CD8-positive, alpha-beta memory T cell (primary cell): ENCODE measurements at regions not wholly inside any gene's neighbourhood (a gene's known extent, or its start where the extent isn't known, plus 50 kb on each side); places are given as distances from the start of the nearest gene placed in this dataset.

Source experiments
- CTCF ChIA-PET: fragments of 350-600 bp; sonication (Branson Sonifier 250); formaldehyde crosslinking; loops from one replicate; lab custom pipeline; 2021; ENCODE audit warnings: antibody characterized with exemption; lab: Charles Lee
- POLR2A ChIA-PET: fragments of 350-600 bp; sonication (Branson Sonifier 250); formaldehyde crosslinking; loops from one replicate; lab custom pipeline; 2021; ENCODE audit warnings: antibody characterized with exemption; lab: Charles Lee
- DNase-seq, 5 donors: peaks; one replicate each; pipeline versions ENCODE4 v3.0.0 to v3.0.0-alpha.2; 2020 to 2022; ENCODE audit warnings: mixed read lengths in 1 of 5
- H3K27ac ChIP-seq: one replicate; pipeline ENCODE4 v1.7.0; 2013; ENCODE audit warnings: low read depth, mild to moderate bottlenecking, low read length, moderate library complexity
- H3K27me3 ChIP-seq: 2 replicates; pipeline ENCODE4 v1.7.0; 2013; ENCODE audit warnings: low read length, mild to moderate bottlenecking; ENCODE audit not compliant: insufficient read depth, poor library complexity, severe bottlenecking
- H3K36me3 ChIP-seq: 2 replicates; pipeline ENCODE4 v1.7.0; 2013; ENCODE audit warnings: mild to moderate bottlenecking, low read length, moderate library complexity; ENCODE audit not compliant: insufficient read depth
- H3K4me1 ChIP-seq: 2 replicates; pipeline ENCODE4 v1.7.0; 2013; ENCODE audit warnings: mild to moderate bottlenecking, low read length, moderate library complexity; ENCODE audit not compliant: insufficient read depth
- H3K4me3 ChIP-seq: 2 replicates; pipeline ENCODE4 v1.7.0; 2013; ENCODE audit warnings: mild to moderate bottlenecking, low read length
- H3K9me3 ChIP-seq: 2 replicates; pipeline ENCODE4 v1.7.0; 2013; ENCODE audit warnings: mild to moderate bottlenecking, low read length
- H3K27ac Mint-ChIP-seq, 8 donors: one replicate each; pipeline ENCODE4 v1.8.0; 2020 to 2021; ENCODE audit warnings: mixed read lengths in 8 of 8, mild to moderate bottlenecking in 6 of 8, inconsistent platforms in 3 of 8, moderate library complexity in 3 of 8
- H3K27me3 Mint-ChIP-seq, 2 donors: one replicate each; pipeline ENCODE4 v1.8.0; 2020 to 2021; ENCODE audit warnings: mixed read lengths in 2 of 2, mild to moderate bottlenecking in 1 of 2, moderate library complexity in 1 of 2
- H3K36me3 Mint-ChIP-seq, 3 donors: one replicate each; pipeline ENCODE4 v1.8.0; 2020 to 2021; ENCODE audit warnings: mixed read lengths in 3 of 3, inconsistent platforms in 1 of 3, mild to moderate bottlenecking in 1 of 3
- H3K4me1 Mint-ChIP-seq, 3 donors: one replicate each; pipeline ENCODE4 v1.8.0; 2020 to 2021; ENCODE audit warnings: mixed read lengths in 3 of 3, inconsistent platforms in 1 of 3, mild to moderate bottlenecking in 1 of 3
- H3K4me3 Mint-ChIP-seq, 7 donors: one replicate each; pipeline ENCODE4 v1.8.0; 2020 to 2021; ENCODE audit warnings: mixed read lengths in 7 of 7, mild to moderate bottlenecking in 6 of 7, moderate library complexity in 4 of 7, inconsistent platforms in 2 of 7
- H3K9me3 Mint-ChIP-seq, 5 donors: one replicate each; pipeline ENCODE4 v1.8.0; 2020 to 2022; ENCODE audit warnings: mixed read lengths in 5 of 5, mild to moderate bottlenecking in 3 of 5, moderate library complexity in 2 of 5, inconsistent platforms in 1 of 5

DNA sequence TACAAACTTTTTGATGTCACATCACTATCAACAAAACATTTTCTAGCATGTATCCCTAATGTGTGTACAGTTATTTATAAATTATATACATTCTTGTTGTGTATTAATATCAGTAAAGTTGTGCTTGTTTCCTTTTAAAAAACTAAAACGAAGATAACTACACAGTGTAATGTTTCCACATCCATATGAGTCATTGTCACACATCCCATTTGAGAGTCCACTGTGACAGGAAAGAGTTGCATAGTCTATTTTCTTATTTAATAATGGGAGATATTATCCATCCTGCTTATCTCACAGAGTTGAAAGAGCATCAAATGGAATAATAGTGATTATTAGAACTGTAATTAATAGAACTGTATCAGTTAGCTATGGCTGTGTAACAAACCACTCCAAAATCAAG is 434.0 kb upstream of the CLINT1 start:
- CTCF ChIA-PET = no interaction called here
- H3K36me3 Mint-ChIP-seq = peaks cover 0 to 1% (median 0%) of the 10 kb centered on the region in 3 donors

DNA sequence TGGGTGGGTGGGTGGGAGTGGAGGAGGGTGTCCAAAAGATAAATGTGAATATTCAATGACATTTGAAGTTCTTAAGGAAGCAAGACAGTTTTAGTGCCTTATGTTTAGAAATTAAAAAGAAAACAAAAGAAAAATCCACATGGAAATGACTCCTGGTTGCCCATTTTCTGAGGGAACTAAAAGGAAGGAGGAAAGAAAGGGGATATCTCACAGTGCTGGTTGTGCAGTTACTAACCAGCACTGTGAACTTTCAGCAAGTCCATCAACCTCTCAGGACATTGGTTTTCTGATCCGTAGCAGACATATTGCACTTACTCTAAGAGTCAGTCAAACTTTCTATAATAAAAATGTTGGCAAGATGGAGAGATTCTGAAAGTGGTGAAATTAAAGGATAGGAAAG is 431.0 kb upstream of the CLINT1 start:
- Mint-ChIP-seq H3K36me3 (no peaks in the 10 kb centered on the region), H3K27me3 (peaks cover 0 to 1% of the 10 kb centered on the region in 2 donors), H3K4me3 (no peak overlapping the region), H3K27ac (no peak overlapping the region), H3K4me1 (no peaks in the 10 kb centered on the region), H3K9me3 (peaks cover 0 to 3% (median 0%) of the 10 kb centered on the region in 5 donors)
- no peak for DNase-seq
- no peaks in the 10 kb centered on the region for H3K4me1 ChIP-seq
- ChIA-PET CTCF (no interaction called here), POLR2A (no interaction called here)
- H3K4me3 ChIP-seq = no peak overlapping the region
- H3K27me3 ChIP-seq = no peaks in the 10 kb centered on the region
- H3K27ac ChIP-seq = no peak overlapping the region
- no peaks in the 10 kb centered on the region for H3K9me3 ChIP-seq
- no peaks in the 10 kb centered on the region for H3K36me3 ChIP-seq

More for the DNA sequence above, 434.0 kb upstream of the CLINT1 start:
- no peak overlapping the region for H3K4me3 ChIP-seq
- Mint-ChIP-seq H3K27ac (no peak overlapping the region), H3K4me1 (no peaks in the 10 kb centered on the region), H3K4me3 (no peak overlapping the region), H3K27me3 (peaks cover 0 to 2% of the 10 kb centered on the region in 2 donors), H3K9me3 (peaks cover 0 to 7% (median 2%) of the 10 kb centered on the region in 5 donors)
- no peaks in the 10 kb centered on the region for H3K4me1 ChIP-seq
- no peaks in the 10 kb centered on the region for H3K9me3 ChIP-seq
- no peaks in the 10 kb centered on the region for H3K36me3 ChIP-seq
- no peak for DNase-seq
- H3K27me3 ChIP-seq = no peaks in the 10 kb centered on the region
- POLR2A ChIA-PET = no interaction called here
- H3K27ac ChIP-seq = no peak overlapping the region

DNA sequence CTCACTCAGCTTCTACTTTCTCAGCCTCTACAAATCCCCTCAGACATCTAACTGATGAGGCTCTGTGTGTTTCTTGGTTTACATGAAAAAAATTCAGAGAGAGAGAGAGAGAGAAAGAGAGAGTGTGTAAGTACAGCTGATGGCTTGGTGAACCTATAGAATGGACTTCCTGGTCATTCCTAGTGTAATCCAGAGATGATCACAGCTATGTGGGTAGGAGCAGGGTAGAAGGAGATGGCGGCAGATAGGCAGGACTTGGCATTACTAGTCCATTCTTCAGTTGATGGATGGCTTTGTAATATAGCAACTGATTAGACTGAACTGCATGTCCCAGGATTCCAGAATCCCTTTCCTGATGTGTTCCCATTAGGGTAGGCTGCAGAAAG is 429.3 kb upstream of the CLINT1 start:
- no peaks in the 10 kb centered on the region for H3K27me3 ChIP-seq
- POLR2A ChIA-PET = no interaction called here
- Mint-ChIP-seq H3K36me3 (no peaks in the 10 kb centered on the region), H3K27ac (no peak overlapping the region), H3K4me3 (no peak overlapping the region), H3K9me3 (peaks cover 0 to under 1% (median 0%) of the 10 kb centered on the region in 5 donors), H3K4me1 (no peaks in the 10 kb centered on the region), H3K27me3 (peaks cover 0 to 1% of the 10 kb centered on the region in 2 donors)
- CTCF ChIA-PET = no interaction called here
- H3K4me3 ChIP-seq = no peak overlapping the region
- H3K36me3 ChIP-seq = no peaks in the 10 kb centered on the region
- no peaks in the 10 kb centered on the region for H3K4me1 ChIP-seq
- H3K9me3 ChIP-seq = no peaks in the 10 kb centered on the region
- no peak for DNase-seq
- no peak overlapping the region for H3K27ac ChIP-seq

DNA sequence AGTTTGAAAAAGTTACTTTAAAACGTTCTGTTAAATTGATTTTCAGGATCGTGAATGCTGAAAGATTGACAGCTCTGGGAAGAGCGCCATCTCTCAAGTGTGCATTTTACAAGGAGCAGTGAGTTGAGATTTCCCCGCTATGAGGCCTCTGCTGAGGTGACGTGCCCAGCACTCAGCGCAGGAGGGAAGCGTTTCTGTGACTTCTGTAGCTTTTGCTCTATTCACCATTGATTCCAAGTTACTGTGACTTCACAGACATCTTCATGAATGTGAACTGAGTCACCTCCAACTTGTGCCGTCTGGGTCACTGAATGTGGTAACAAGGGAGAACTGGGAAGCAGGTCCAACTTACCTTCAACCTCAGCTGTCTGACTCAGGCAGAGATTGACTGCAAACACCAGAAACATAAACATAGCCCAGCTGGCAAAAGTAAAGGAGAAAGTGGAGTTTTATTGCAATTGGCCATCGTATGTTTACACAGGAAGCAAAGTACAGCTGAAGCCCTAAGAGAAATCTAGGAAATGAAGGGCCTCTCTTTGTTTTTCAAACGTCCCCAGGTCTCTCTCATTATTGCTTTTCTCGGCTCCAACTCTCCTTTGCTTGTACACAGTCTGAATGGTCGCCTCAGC is 428.8 kb upstream of the CLINT1 start:
- Histone ChIP-seq H3K9me3 (no peaks in the 10 kb centered on the region), H3K4me3 (no peak overlapping the region), H3K27me3 (no peaks in the 10 kb centered on the region), H3K4me1 (no peaks in the 10 kb centered on the region), H3K36me3 (no peaks in the 10 kb centered on the region), H3K27ac (no peak overlapping the region)
- DNase-seq = no peak
- Mint-ChIP-seq H3K36me3 (no peaks in the 10 kb centered on the region), H3K27me3 (peaks cover 0 to 1% of the 10 kb centered on the region in 2 donors), H3K4me1 (no peaks in the 10 kb centered on the region), H3K9me3 (no peaks in the 10 kb centered on the region), H3K27ac (no peak overlapping the region), H3K4me3 (no peak overlapping the region)
- ChIA-PET CTCF (no interaction called here), POLR2A (no interaction called here)

DNA sequence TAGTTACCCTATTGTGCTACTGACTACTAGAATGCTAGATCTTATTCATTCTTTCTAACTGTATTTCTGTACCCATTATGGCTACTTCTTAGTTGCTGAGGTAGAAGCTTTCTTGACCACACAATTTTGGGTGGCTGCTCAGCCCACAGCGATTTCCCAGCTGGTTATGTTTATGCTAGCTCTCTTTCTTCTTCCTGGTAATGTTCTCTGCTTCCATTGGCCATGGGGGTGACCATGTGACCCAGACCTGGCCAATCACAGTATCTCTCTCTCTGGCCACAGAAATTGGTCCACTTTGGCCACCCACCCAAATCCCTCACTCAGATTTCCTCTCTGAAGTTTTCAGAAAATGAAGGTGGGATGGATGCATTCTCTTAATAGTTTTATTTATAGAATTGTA is 427.9 kb upstream of the CLINT1 start:
- POLR2A ChIA-PET = no interaction called here
- Mint-ChIP-seq H3K27ac (no peak overlapping the region), H3K36me3 (no peaks in the 10 kb centered on the region), H3K4me1 (no peaks in the 10 kb centered on the region), H3K27me3 (peaks cover 0 to 4% of the 10 kb centered on the region in 2 donors), H3K9me3 (no peaks in the 10 kb centered on the region), H3K4me3 (no peak overlapping the region)
- H3K36me3 ChIP-seq = no peaks in the 10 kb centered on the region
- CTCF ChIA-PET = no interaction called here
- H3K4me1 ChIP-seq = no peaks in the 10 kb centered on the region
- no peaks in the 10 kb centered on the region for H3K27me3 ChIP-seq
- no peak overlapping the region for H3K27ac ChIP-seq
- DNase-seq = no peak
- no peak overlapping the region for H3K4me3 ChIP-seq
- H3K9me3 ChIP-seq = no peaks in the 10 kb centered on the region

DNA sequence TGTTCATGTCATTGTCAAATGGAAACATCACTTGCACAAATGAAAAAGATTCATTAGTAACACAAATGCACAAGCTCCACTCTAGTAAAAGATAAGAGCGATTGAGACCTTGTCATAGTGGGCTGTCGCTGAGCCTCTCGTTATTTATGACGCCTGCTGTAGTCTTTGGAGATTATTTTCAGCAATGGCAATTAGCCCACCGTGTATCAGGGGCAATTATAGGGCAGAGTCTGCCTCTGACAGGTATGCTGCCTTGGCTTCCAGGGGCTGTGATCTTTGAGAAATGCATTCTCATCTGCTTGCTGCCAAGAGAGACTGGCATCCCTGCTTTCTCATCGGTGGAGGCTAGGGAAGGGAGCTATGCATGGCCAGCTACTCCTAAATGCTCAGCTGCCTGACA is 426.8 kb upstream of the CLINT1 start:
- Histone ChIP-seq H3K9me3 (no peaks in the 10 kb centered on the region), H3K36me3 (no peaks in the 10 kb centered on the region), H3K27ac (no peak overlapping the region), H3K27me3 (no peaks in the 10 kb centered on the region), H3K4me3 (no peak overlapping the region), H3K4me1 (no peaks in the 10 kb centered on the region)
- ChIA-PET POLR2A (no interaction called here), CTCF (no interaction called here)
- Mint-ChIP-seq H3K27me3 (peaks cover 0 to 4% of the 10 kb centered on the region in 2 donors), H3K9me3 (no peaks in the 10 kb centered on the region), H3K4me1 (no peaks in the 10 kb centered on the region), H3K4me3 (no peak overlapping the region), H3K27ac (no peak overlapping the region), H3K36me3 (no peaks in the 10 kb centered on the region)
- DNase-seq = no peak

DNA sequence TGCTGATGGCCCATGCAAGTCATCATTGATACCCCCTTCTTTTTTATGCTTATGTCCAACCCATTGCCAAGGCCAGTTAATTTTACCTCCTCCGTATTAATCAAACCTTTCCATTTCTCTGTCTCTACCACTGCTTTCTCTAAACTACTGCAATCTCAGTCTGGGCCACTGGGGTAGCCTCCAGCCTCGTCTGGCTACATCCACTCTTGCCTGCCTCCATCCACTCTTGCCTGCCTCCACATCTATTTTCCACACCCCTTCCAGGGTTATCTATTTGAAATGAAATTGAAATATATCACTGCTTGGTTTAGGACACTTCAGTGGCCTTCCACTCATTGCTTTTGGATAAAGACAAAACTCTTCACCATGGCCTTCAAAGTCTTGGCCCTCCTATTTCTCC is 425.3 kb upstream of the CLINT1 start:
- no peak for DNase-seq
- Histone ChIP-seq H3K4me1 (no peaks in the 10 kb centered on the region), H3K36me3 (no peaks in the 10 kb centered on the region), H3K4me3 (no peak overlapping the region), H3K9me3 (no peaks in the 10 kb centered on the region), H3K27ac (no peak overlapping the region), H3K27me3 (no peaks in the 10 kb centered on the region)
- H3K27me3 Mint-ChIP-seq = peaks cover 0 to 6% of the 10 kb centered on the region in 2 donors
- no peak overlapping the region for H3K4me3 Mint-ChIP-seq
- H3K27ac Mint-ChIP-seq = no peak overlapping the region
- ChIA-PET POLR2A (no interaction called here), CTCF (no interaction called here)
- H3K4me1 Mint-ChIP-seq = no peaks in the 10 kb centered on the region
- no peaks in the 10 kb centered on the region for H3K9me3 Mint-ChIP-seq
- no peaks in the 10 kb centered on the region for H3K36me3 Mint-ChIP-seq

DNA sequence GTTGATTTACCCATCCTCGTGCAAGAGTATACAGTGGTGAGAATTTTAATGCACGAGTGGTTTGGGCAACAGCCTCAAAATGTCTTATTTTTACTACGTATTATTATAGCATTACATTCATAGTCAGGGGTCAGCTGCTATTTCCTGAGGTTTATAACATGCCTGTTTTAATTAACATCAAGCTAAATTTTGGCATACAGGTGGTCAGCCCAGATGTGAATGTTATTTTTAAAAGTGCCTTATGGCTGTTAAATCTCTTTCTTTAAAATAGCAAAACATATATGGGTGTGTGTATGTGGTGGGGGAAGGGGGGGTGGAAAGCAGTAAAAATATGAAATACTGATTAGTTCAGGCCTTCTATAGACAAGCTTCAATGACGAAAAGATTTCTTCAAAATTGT is 424.5 kb upstream of the CLINT1 start:
- Mint-ChIP-seq H3K4me1 (no peaks in the 10 kb centered on the region), H3K36me3 (no peaks in the 10 kb centered on the region), H3K27ac (no peak overlapping the region), H3K27me3 (peaks cover 0 to 6% of the 10 kb centered on the region in 2 donors), H3K9me3 (no peaks in the 10 kb centered on the region), H3K4me3 (no peak overlapping the region)
- H3K27ac ChIP-seq = no peak overlapping the region
- H3K9me3 ChIP-seq = no peaks in the 10 kb centered on the region
- no peak overlapping the region for H3K4me3 ChIP-seq
- H3K36me3 ChIP-seq = no peaks in the 10 kb centered on the region
- POLR2A ChIA-PET = no interaction called here
- no peak for DNase-seq
- no peaks in the 10 kb centered on the region for H3K27me3 ChIP-seq
- CTCF ChIA-PET = no interaction called here
- H3K4me1 ChIP-seq = no peaks in the 10 kb centered on the region
